GM23248 (cell line): ENCODE measurements at regions not wholly inside any gene's neighbourhood (a gene's known extent, or its start where the extent isn't known, plus 50 kb on each side); places are given as distances from the start of the nearest gene placed in this dataset.

Experiments
- DNase-seq: peaks from one replicate; pipeline ENCODE4 v3.0.0-alpha.2; 2015
- H2AFZ ChIP-seq: fragments of 200-600 bp; sonication (generic); 2 replicates; pipeline ENCODE4 v1.6.1; 2016; ENCODE audit warnings: antibody characterized with exemption
- H3F3A ChIP-seq: fragments of 200-600 bp; sonication (generic); 2 replicates; pipeline ENCODE4 v1.6.1; 2016; ENCODE audit warnings: mild to moderate bottlenecking, antibody characterized with exemption, mixed run types; ENCODE audit not compliant: insufficient read depth
- H3K27ac ChIP-seq: fragments of 200-600 bp; sonication (generic); 2 replicates; pipeline ENCODE4 v1.5.1; 2016; ENCODE audit warnings: mild to moderate bottlenecking
- H3K27me3 ChIP-seq: fragments of 200-600 bp; sonication (generic); replicated peaks from 2 replicates; pipeline ENCODE4 v1.6.1; 2016; ENCODE audit warnings: mild to moderate bottlenecking; ENCODE audit not compliant: insufficient read depth
- H3K36me3 ChIP-seq: fragments of 200-600 bp; sonication (generic); 2 replicates; pipeline ENCODE4 v1.6.1; 2016; ENCODE audit warnings: low read depth, mild to moderate bottlenecking
- H3K4me1 ChIP-seq: fragments of 200-600 bp; sonication (generic); 2 replicates; pipeline ENCODE4 v1.6.1; 2016; ENCODE audit warnings: mild to moderate bottlenecking; ENCODE audit not compliant: insufficient read depth
- H3K4me2 ChIP-seq: fragments of 200-600 bp; sonication (generic); one replicate; pipeline ENCODE4 v1.6.1; 2016; ENCODE audit warnings: mild to moderate bottlenecking; ENCODE audit not compliant: unreplicated experiment
- H3K4me3 ChIP-seq: fragments of 200-600 bp; sonication (generic); 2 replicates; pipeline ENCODE4 v1.5.1; 2016; ENCODE audit warnings: mild to moderate bottlenecking
- H3K79me2 ChIP-seq: fragments of 200-600 bp; sonication (generic); 2 replicates; pipeline ENCODE4 v1.6.1; 2016; ENCODE audit warnings: mild to moderate bottlenecking; ENCODE audit not compliant: insufficient read depth
- H3K9ac ChIP-seq: fragments of 200-600 bp; sonication (generic); 2 replicates; pipeline ENCODE4 v1.6.1; 2016; ENCODE audit warnings: mild to moderate bottlenecking
- H3K9me2 ChIP-seq: fragments of 200-600 bp; sonication (generic); 2 replicates; pipeline ENCODE4 v1.6.1; 2016; ENCODE audit warnings: mixed run types, mild to moderate bottlenecking, moderate library complexity; ENCODE audit not compliant: insufficient read depth
- H3K9me3 ChIP-seq: fragments of 200-600 bp; sonication (generic); one replicate; pipeline ENCODE4 v1.6.1; 2017; ENCODE audit warnings: low read depth
- H4K20me1 ChIP-seq: fragments of 200-600 bp; sonication (generic); 2 replicates; pipeline ENCODE4 v1.6.0; 2016; ENCODE audit not compliant: insufficient read depth
- EZH2 ChIP-seq: fragments of 200-600 bp; sonication (generic); IDR thresholded peaks from 2 replicates; pipeline ENCODE4 v1.6.1; 2018; ENCODE audit warnings: antibody characterized with exemption, mild to moderate bottlenecking; ENCODE audit not compliant: insufficient read depth, poor library complexity, severe bottlenecking
- EZH2phosphoT487 ChIP-seq: fragments of 200-600 bp; sonication (generic); IDR thresholded peaks from 2 replicates; pipeline ENCODE4 v1.6.1; 2018; ENCODE audit warnings: antibody characterized with exemption, moderate library complexity, mild to moderate bottlenecking, low read depth; ENCODE audit not compliant: insufficient read depth
- WGBS, 2 experiments: methylation state at CpG; one replicate each; pipeline ENCODE4 v1.1.6; 2015 to 2017; ENCODE audit warnings: low lambda C conversion rate in 2 of 2, low coverage in 1 of 2; ENCODE audit errors: missing lambda C conversion rate in 2 of 2; 5-methylcytosine and 5-hydroxymethylcytosine counted together
- in situ Hi-C: fragments of 300-500 bp; cut with MboI; formaldehyde crosslinking; loops from 2 replicates; pipeline ENCODE4 v1.15.0; 2020

DNA sequence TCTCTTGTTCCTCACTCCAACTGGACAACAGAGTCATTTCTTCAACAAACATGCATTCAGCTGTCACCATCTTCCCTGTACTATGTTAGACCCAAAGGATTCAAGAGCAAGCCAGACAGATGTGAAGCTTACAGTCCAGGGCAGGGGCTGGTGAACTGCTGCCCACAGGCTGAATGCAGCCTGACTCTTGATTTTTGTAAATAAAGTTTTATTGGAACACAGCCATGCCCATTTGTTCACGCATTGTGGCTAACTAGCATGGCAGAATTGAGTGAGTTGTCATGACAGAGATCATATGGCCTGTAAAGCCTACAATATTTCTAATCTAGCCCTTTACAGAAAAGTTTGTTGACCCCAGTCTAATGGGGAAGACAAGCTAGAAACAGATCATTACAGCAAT, 208.7 kb downstream of the EMX2 start:
- Histone ChIP-seq H2AFZ (no peak overlapping the region), H3K9ac (no peak overlapping the region), H3K36me3 (no peaks in the 10 kb centered on the region), H3K4me1 (no peaks in the 10 kb centered on the region), H3K9me2 (no peaks in the 10 kb centered on the region), H3K4me3 (no peak overlapping the region), H3K27me3 (no peaks in the 10 kb centered on the region), H4K20me1 (no peaks in the 10 kb centered on the region), H3K27ac (no peak overlapping the region), H3K4me2 (no peak overlapping the region), H3K9me3 (no peaks in the 10 kb centered on the region), H3K79me2 (no peaks in the 10 kb centered on the region), H3F3A (no peaks in the 10 kb centered on the region)
- in situ Hi-C loops, result no loop called here
- DNase-seq, result no peak
- TF ChIP-seq EZH2phosphoT487, result no peak
- TF ChIP-seq EZH2, result no peak
- WGBS, 2 experiments, result 91 to 100% methylated on average over 1 of the region's 1 CpG

DNA sequence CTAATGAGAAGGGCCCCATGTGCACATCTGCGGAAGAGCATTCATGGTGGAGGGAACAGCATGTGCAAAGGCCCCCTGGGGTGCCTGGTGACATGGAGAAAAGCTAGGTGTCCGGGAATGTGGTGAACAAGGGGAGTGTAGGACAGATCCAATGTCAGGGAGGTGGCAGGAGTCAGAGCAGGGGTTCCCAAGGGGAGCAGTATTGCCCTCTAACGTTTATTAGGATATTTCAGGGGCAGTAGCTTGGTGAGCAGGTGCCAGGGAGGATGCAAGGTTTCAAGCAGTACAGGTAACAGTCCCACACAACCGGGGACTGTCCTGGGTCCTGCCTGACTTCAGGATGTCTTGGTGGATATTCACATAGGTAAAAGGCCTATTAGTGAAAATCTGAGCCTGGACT, 209.6 kb downstream of the EMX2 start:
- no peaks in the 10 kb centered on the region for H3F3A ChIP-seq
- no peak overlapping the region for H3K4me3 ChIP-seq
- no peak overlapping the region for H3K4me2 ChIP-seq
- TF ChIP-seq EZH2, result no peak
- no peak for TF ChIP-seq EZH2phosphoT487
- H3K9me2 ChIP-seq, result no peaks in the 10 kb centered on the region
- H3K4me1 ChIP-seq, result no peaks in the 10 kb centered on the region
- H3K27ac ChIP-seq, result no peak overlapping the region
- H3K9ac ChIP-seq, result no peak overlapping the region
- WGBS, 2 experiments, result 64 to 79% methylated on average over 4 of the region's 4 CpGs
- H3K27me3 ChIP-seq, result no peaks in the 10 kb centered on the region
- in situ Hi-C loops, result no loop called here
- H3K9me3 ChIP-seq, result no peaks in the 10 kb centered on the region
- DNase-seq, result no peak
- H3K79me2 ChIP-seq, result no peaks in the 10 kb centered on the region
- no peaks in the 10 kb centered on the region for H4K20me1 ChIP-seq
- H2AFZ ChIP-seq, result no peak overlapping the region
- H3K36me3 ChIP-seq, result no peaks in the 10 kb centered on the region

DNA sequence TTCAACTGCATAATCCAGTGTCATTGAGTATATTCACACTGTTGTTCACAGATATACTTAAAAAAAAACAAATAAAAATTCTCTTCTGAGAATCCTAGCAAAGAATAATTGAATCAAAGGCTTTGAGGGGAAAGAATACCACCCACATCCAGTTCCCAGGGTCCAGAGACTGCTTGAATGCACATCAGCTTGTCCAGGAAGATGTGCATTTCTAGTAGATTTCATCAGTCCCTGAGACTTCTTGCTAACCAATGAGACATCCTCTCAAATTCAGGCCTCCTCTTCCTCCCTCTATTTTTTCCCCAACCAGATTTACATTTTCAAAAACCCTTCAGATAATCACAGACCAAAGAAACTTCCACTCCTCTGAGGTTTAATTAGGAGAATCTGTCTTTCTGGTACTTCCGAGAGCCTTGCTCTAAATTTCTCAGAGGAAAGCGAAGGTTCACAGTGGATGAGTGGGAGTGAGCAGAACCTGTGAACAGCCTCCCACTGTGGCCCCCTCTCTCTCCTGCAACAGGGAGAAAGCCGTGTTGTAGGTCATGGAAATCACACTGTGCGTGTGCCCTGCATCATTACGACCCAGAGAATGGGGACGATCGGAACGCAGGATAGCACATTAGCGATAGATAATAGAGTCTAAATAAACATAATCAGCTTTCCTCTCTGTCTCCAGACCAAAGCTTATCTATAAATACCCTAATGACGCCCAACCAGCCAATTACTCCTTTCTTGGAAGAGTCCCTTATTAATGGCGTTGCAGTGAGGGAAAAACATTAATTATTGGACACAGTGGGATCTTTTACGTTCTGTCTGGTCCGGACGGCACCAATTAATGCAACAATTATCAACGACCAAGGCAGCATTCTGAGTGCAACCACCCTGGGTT, 212.5 kb downstream of the EMX2 start:
- Histone ChIP-seq H3K36me3 (no peaks in the 10 kb centered on the region), H3K9me2 (no peaks in the 10 kb centered on the region), H3K9me3 (no peaks in the 10 kb centered on the region), H3K4me3 (no peak overlapping the region), H3K4me2 (no peak overlapping the region), H3K27me3 (no peaks in the 10 kb centered on the region), H4K20me1 (no peaks in the 10 kb centered on the region), H3K4me1 (no peaks in the 10 kb centered on the region), H3K27ac (no peak overlapping the region), H3F3A (no peaks in the 10 kb centered on the region), H2AFZ (no peak overlapping the region), H3K79me2 (no peaks in the 10 kb centered on the region), H3K9ac (no peak overlapping the region)
- no peak for DNase-seq
- in situ Hi-C loops, result no loop called here
- TF ChIP-seq EZH2phosphoT487, result no peak
- no peak for TF ChIP-seq EZH2
- WGBS, 2 experiments, result 88 to 91% methylated on average over 15 of the region's 15 CpGs

DNA sequence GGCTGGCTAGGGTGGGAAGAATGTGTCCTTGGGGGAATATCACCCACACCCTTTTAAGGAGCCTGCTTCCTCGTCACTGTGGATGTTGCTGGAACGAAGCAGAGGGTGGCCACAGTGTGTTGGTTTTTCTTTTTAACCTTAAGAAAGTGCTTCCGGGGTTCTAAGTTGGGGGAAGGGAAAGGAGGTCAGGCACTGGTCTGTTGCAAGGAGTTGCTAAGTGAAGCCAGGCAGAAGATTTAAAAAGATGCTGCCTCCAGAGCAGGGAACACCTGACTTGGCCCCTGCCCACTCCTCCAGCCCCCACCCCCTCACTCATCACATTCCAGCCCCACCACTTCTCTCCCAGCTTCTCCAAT, 213.1 kb downstream of the EMX2 start:
- no peaks in the 10 kb centered on the region for H3K9me3 ChIP-seq
- H3K4me2 ChIP-seq, result no peak overlapping the region
- H3K27me3 ChIP-seq, result no peaks in the 10 kb centered on the region
- H3K27ac ChIP-seq, result no peak overlapping the region
- no peaks in the 10 kb centered on the region for H3K9me2 ChIP-seq
- no peak overlapping the region for H3K4me3 ChIP-seq
- DNase-seq, result no peak
- no peaks in the 10 kb centered on the region for H3K4me1 ChIP-seq
- in situ Hi-C loops, result no loop called here
- H3K36me3 ChIP-seq, result no peaks in the 10 kb centered on the region
- TF ChIP-seq EZH2phosphoT487 (no peak), EZH2 (no peak)
- WGBS, 2 experiments, result 66 to 68% methylated on average over 3 of the region's 3 CpGs
- H3K79me2 ChIP-seq, result no peaks in the 10 kb centered on the region
- no peak overlapping the region for H2AFZ ChIP-seq
- no peaks in the 10 kb centered on the region for H3F3A ChIP-seq
- no peak overlapping the region for H3K9ac ChIP-seq
- no peaks in the 10 kb centered on the region for H4K20me1 ChIP-seq
